SH-SY5Y (cell line): ENCODE measurements at regions not wholly inside any gene's neighbourhood (a gene's known extent, or its start where the extent isn't known, plus 50 kb on each side); places are given as distances from the start of the nearest gene placed in this dataset.

Experiments
- GATA2 ChIP-seq: IDR thresholded peaks from 2 replicates; pipeline ENCODE4 v1.6.1; 2011; ENCODE audit warnings: mild to moderate bottlenecking, low read depth, low read length
- GATA3 ChIP-seq: IDR thresholded peaks from 2 replicates; pipeline ENCODE4 v1.6.1; 2011; ENCODE audit warnings: low read depth, mild to moderate bottlenecking, low read length, moderate library complexity

DNA sequence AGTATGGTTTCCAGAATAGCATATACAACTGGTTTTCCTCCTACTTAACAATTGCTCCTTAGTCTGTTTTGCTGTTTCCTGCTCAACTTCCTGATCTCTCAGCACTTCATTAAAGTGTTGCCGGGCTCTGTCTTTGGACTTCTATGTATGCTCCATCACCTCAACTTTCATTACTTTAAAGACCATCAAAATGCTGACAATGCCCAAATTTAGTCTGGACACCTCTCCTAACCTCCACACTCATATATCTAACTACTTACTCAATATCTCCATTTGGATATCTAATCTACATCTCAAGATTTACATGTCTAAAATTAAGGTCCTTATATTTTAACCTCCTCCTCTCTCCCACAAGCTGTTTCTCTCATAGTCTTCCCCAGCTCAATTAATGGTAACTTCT is 54.4 kb upstream of the LGR5 start:
- no peak for TF ChIP-seq GATA2
- TF ChIP-seq GATA3, result no peak

DNA sequence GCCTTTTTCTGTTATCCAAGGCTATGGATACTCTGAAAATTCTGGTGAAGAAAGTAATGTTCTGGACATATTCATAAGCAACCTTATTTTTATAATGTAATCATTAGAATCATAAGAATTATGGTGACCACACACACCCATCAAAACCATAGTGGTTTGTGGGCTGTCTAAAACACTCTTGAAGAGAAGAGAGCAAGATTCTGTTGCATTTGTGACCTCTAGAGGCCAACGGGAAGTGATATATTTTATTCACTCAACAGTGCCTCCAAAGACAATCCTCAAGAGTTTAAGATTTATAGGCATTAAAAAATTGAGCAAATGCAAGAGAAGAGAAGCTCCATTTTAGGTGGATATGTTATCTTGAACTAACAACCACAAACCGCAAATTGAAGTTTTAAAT is 68.5 kb upstream of the LGR5 start:
- TF ChIP-seq GATA3 (no peak), GATA2 (no peak)

DNA sequence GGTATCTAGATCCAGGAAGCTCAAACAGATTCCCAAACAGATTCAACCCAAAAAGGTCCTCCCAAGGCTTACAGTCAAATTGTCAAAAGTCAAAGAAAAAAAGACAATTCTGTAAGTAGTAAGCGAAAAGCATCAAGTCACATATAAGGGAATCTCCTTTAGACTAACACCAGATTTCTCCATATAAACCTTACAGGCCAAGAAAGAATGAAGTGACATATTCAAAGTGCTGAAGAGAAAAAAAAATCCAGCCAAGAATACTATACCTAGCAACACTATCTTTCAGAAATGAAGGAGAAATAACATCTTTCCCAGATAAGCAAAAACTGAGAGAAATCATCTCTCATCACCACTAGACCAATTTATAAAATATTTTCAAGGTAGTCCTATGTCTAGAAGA is 79.6 kb upstream of the LGR5 start:
- no peak for TF ChIP-seq GATA2
- no peak for TF ChIP-seq GATA3

- no peak for TF ChIP-seq GATA3
- TF ChIP-seq GATA2, result no peak
Observed at GRCh38 chr12:71356569-71356968, 83.0 kb upstream of the LGR5 start.

DNA sequence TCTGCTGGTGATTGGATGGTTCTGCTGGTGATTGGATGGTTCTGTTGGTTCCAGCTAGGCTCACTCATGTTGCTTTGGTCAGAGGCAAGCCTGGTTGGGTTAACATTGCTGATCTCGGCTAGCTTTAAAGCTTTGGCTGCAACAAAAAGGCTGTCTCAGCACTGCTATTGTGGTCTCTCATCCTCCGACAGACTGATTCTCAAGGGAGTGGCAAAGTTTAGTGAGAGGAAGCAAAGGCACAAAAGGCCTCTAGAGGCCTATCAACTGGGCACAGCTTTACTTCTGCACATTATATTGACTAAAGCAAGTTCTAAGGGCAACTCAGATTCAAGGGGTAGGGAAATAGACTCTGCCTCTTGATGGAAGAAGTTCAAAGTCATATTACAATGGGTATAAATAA is 84.7 kb upstream of the LGR5 start:
- no peak for TF ChIP-seq GATA3

DNA sequence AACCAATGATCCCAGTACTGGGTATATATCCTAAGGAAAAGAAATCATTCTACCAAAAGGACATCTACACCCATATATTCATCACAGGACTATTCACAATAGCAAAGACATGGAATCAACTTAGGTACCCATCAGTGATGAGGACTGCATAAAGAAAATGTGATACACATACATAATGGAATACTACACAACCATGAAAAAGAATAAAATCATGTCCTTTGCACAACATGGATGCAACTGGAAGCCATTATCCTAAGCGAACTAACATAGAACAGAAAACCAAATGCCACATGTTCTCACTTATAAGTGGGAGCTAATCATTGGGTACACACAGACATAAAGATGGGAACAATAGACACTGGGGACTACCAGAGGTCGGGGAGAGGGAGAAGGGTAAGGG is 86.0 kb upstream of the LGR5 start:
- TF ChIP-seq GATA3 (no peak), GATA2 (no peak)

- TF ChIP-seq GATA3, result no peak
- TF ChIP-seq GATA2, result no peak
Observed at GRCh38 chr12:71349950-71350349, 89.6 kb upstream of the LGR5 start.

DNA sequence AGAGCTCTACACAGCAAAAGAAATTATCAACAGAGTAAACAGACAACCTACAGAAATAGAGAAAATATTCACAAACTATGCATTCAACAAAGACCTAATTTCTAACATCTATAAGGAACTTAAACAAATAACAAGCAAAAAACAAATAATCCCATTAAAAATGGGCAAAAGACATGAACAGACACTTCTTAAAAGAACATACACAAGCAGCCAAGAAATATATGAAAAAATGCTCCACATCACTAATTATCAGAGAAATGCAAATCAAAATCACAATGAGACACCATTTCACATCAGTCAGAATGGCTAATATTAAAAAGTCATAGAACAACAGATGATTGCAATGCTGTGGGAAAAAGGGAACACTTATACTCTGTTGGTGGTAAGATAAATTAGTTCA is 100.7 kb upstream of the LGR5 start:
- TF ChIP-seq GATA2, result no peak
- TF ChIP-seq GATA3, result no peak

DNA sequence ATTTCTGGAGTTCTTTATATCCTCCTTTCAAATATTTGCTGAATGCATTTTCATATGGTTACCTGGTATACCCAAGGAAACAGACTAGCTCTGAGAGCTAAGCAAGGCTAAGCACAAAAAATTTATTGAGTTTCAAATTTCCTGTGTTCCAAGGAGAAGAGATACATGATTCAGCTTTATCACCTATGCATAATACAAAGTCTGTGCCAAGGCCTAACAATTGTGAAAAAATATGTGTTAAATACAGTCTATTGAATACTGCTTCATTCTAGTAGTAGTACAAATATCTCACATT is 103.7 kb upstream of the LGR5 start:
- TF ChIP-seq GATA2 (no peak), GATA3 (no peak)

- TF ChIP-seq GATA3, result no peak
- no peak for TF ChIP-seq GATA2
Observed at GRCh38 chr12:71335151-71335962, 104.2 kb upstream of the LGR5 start.

- no peak for TF ChIP-seq GATA2
- no peak for TF ChIP-seq GATA3
Observed at GRCh38 chr12:71333418-71333817, 106.2 kb upstream of the LGR5 start.

GRCh38 chr12:71329956-71330355 is 109.6 kb upstream of the LGR5 start:
- no peak for TF ChIP-seq GATA3
- TF ChIP-seq GATA2, result no peak

DNA sequence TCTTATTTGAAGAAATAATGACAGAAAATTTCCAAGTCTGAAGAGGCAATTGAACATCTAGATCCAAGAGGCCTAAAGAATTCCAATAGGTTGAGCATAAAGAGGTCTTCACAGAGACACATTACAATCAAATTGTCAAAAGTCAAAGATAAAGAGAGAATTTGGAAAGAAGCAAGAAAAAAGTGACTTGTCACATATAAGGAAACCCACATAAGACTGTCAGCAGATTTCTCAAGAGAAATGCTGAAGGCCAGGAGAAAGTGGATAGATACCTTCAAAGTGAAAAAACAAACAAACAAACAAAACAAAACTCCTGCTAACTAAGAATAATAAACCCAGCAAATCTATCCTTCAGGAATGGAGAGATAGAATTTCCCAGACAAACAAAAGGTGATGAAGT is 118.1 kb upstream of the LGR5 start:
- no peak for TF ChIP-seq GATA3
- TF ChIP-seq GATA2, result no peak

DNA sequence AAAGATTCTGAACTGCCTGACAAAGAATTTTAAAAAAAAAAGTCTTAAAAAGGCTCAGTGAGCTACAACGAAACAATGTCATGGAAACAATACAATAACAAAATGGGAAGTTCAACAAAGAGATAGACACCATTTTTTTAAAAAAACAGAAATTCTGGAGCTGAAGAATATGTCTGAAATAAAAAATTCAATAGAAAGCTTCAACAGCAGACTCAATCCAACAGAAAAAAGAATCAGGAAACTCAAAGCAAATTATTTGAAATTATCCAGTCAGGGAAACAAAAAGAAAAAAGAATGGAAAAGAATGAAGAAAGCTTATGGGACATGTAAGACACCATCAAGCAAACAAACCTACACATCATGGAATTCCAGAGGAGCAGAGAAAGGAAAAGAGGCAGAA is 118.5 kb upstream of the LGR5 start:
- TF ChIP-seq GATA2, result no peak
- TF ChIP-seq GATA3, result no peak

DNA sequence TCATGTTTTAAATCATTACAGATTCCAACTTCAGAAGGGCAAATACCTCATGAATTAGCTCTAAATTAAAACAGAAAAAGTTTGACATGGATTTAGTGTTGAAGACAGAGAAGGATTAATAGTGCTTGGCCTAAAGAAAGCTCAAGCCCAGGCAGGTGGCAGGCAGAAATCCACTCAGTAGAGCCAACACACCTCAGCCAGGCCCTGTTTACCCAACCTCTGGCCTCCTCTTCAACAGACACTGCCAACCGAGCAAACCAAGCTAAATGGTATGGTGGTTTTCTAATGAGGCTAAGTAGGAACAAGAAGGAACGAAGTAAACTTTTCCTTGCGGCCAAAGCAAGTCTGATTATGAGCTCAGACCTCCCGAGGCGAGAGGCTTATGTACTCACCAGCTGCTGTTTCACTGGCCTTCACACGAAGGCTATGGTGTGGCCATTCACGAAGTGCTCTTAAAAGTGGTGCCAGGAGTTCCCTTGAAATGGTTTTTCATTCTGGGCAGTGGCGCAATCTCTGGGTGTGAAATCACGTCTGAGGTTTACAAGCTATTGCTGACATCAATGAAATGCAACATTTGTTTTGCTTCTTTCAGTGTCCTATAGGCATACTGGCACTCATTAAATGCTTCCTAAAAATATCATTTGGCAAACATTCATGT is 124.1 kb upstream of the LGR5 start:
- TF ChIP-seq GATA3 (no peak), GATA2 (no peak)

GRCh38 chr12:71312768-71313403 is 126.7 kb upstream of the LGR5 start:
- no peak for TF ChIP-seq GATA2
- TF ChIP-seq GATA3, result no peak
